HG02642 (cell line): ENCODE measurements at regions not wholly inside any gene's neighbourhood (a gene's known extent, or its start where the extent isn't known, plus 50 kb on each side); places are given as distances from the start of the nearest gene placed in this dataset.
"Not testable (repeated sequence)": the region's sequence is repeated elsewhere in the genome, so short reads cannot be mapped to it uniquely, and the experiment has no call there.

Source experiments
- ATAC-seq: cut with Tn5 transposase; IDR thresholded peaks from one replicate; pipeline ENCODE4 v1.9.1; 2021; ENCODE audit warnings: mild to moderate bottlenecking; ENCODE audit not compliant: unreplicated experiment, poor library complexity

DNA sequence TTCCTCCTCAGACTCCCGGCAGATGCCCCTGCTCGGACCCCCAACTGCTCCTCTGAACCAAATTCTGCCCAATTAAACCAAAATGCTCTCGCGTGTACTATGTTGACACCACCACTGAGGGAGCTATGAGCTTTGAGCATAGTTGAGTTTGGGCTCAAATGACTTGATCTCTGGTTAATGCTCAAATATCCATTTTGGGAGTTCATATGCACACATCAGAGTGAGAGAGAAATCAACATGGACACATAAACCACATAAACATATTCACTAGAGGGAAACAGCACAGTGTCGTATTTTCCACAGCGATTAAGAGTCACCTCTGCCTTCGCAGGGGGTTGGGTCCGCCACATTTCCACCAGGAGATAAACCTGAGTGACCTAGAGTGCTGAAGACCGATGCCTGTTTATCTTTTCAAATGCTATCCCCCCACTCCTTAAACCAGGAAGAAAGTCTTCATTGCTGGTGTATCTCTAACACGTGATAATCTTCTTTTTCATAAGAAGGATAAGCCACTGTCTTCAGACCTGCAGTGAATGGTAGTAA, 59.4 kb upstream of the FOXN3 start:
- no peak for ATAC-seq

DNA sequence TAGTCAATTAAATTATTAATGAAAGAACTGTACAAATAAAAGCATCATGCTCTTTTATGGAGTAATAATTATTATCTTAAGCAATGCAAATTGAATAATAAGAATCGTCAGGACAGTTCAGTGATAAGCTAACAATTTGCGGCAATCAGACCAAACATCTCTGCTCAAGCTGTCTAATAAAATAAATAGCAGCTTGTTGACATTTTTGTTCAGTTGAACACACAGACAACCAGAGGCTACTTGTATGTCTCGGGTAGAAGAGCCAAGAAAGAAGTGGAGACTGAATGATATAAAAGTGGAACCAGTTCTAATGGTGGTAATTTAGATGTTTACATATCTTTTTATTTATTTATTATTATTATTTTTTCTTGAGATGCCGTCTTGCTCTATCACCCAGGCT, 57.4 kb upstream of the FOXN3 start:
- ATAC-seq: no peak

DNA sequence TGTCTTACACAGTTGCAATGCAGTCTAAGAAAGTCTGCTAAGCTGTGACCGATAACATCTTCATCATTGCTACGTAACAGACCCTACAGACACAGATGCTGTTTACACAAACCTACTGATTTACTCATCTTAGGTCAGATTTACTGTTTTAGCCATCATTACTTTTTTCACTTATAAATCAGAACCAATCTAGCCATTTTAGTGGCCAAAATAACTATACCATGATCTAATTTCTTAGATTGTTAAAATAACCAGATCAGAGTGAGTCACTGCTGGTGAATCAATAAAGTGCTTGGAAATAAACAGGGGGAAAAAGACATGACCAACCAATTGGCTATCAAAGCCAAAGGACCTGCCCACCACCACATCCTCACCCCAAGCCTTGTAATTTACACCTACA, 57.0 kb upstream of the FOXN3 start:
- no peak for ATAC-seq

DNA sequence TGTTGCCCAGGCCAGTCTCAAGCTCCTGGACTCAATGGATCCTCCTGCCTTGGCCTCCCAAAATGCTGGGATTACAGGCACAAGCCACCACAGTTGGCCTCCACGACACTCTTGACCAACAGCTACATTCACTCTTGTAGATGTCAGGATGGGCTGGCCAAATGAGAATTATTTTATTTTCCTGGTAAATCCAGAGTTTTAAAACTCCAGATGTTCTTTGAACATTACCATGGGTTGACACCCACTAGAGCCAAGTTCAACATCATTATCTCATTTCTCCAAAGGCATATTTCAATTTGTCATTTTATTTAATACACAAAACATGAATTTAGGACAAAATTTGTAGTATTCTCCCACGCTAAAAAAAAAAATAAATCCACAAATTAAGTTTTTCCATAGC, 56.5 kb upstream of the FOXN3 start:
- ATAC-seq: no peak

DNA sequence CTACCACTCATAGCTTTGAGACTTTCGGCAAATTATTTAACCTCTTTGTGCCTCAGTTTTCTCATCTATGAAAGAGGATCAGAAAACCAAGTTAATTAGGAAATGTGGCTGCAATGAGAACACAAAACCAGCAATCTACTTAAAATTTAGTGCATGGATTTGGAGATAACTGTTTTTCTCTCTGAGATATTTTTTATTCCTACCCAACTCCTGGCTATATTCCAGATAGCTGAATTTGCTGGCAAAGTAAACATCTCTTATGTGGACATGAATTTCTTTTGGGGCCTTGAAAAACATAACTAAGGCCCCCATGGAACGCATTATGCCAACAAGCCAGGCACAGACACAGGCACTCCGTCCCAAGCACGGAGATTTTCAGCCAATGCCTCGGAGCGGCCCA, 53.4 kb upstream of the FOXN3 start:
- no peak for ATAC-seq

DNA sequence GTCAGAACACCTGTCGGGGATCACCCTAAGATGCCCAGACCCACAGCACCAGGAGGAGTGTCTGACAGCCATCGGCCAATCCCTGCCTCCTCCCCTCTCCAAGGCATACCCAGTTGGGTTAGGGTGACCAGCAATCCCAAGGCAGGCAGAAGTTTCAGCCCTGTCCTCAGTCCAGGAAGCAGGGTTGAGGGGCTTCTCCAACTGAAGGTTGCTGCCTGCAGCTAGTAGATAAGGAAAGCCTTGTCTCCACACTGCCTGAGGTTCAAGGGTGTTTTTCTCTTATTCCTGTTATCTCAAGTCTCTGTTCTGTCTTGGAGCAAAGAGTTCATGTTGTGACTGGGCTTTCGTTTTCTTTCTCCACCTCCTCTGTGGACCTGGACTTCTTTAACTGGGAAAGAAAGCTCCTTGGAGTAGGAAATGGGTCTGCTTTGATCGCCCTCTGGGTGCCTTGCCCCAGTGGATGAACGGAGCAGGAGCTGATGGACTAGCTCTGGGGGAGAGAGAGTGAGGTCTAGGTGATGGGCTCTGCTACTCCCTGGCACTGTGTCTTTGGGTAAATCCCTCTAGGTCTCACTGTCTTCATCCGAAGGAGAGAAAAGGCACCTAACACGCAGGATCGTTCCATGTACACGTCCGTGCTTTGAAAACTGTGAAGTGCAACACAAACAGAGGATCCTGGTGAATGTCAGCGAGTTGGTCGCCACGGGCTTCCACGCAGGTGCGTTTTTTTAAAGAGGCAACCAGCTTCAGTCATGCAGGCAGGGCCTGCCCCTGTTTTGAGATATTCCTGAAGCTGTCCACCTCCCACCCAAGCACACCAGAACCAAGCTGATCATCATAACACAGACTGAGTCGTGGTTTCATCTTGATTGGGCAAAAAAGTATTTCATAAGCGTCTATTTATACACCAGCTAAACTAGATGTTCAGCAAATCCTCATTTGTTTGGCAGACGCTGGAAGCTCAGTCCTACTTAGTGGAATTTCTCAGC, 52.5 kb upstream of the FOXN3 start:
- no peak for ATAC-seq

DNA sequence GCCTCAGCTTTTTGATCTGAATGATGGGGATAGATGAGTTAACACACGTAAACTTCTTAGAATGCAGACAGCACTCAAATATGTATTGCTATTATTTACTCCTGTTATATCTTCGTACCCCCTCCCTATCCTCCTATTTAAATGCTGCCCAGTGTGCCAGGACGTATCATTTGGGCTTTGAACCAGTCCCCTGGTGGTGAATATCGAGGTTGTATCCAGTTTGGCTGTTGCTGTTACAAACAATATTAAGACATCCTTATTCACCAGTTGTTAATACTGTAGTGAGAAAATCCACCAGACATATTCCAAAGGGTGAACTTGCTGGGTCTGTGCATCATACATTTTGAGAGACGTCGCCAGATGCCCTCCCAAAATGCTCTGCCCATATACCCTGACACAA, 51.5 kb upstream of the FOXN3 start:
- no peak for ATAC-seq

DNA sequence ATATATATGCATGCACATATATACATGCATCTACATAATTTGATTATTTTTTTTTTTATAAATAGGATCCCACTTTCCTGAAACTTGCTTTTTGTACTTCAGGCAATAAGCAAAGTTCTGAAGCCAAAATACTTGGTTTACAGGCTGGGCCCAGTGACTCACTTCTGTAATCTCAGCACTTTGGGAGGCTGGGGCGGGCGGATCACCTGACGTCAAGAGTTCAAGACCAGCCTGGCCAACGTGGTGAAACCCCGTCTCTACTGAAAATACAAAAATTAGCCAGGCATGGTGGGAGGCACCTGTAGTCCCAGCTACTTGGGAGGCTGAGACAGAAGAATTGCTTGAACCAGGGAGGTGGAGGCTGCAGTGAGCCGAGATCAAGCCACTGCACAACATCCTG, 51.0 kb upstream of the FOXN3 start:
- not testable (repeated sequence) for ATAC-seq

DNA sequence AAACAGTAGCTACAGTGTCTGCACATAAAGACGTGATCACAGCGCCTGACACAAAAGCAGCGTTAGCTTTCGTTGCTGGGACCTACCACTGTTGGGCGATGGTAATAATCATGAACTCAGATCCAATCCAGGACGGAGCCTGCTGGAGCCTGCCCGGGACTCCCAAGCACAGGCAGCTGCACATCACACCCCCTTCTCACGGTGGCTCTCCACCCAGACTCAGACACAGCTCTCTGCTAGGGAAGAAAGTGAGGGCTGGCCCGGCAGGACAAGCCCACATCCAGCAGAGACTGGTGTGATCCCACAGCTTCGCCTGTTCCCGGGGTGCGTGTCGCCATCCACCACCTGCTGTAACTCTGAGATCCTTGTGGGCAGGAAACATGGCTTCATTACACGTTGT, 49.9 kb upstream of the FOXN3 start:
- no peak for ATAC-seq
